NB4 (cell line): ENCODE measurements at regions not wholly inside any gene's neighbourhood (a gene's known extent, or its start where the extent isn't known, plus 50 kb on each side); places are given as distances from the start of the nearest gene placed in this dataset.

ENCODE experiments used
- CTCF ChIP-seq: IDR thresholded peaks from one replicate; pipeline ENCODE4 v1.5.1; 2012; ENCODE audit warnings: low read depth, low read length
- MAX ChIP-seq: IDR thresholded peaks from 2 replicates; pipeline ENCODE4 v1.6.1; 2011; ENCODE audit warnings: low read depth, low read length
- POLR2A ChIP-seq: IDR thresholded peaks from 2 replicates; pipeline ENCODE4 v1.6.1; 2011; ENCODE audit warnings: mild to moderate bottlenecking; ENCODE audit not compliant: insufficient read length; ENCODE audit errors: extremely low read depth

- TF ChIP-seq CTCF (no peak), POLR2A (no peak), MAX (no peak)
Observed at GRCh38 chr14:36005670-36006069, 170.9 kb downstream of the PTCSC3 start.
